ENCODE measurements at regions not wholly inside any gene's neighbourhood (a gene's known extent, or its start where the extent isn't known, plus 50 kb on each side); places are given as distances from the start of the nearest gene placed in this dataset.
"Not testable (repeated sequence)": the region's sequence is repeated elsewhere in the genome, so short reads cannot be mapped to it uniquely, and the experiment has no call there.

- DNase-seq (ENCODE audit: low read depth), result no peak
These were observed 111.1 kb upstream of the CBLB start for GRCh38 chr3:105979961-105980360.

- no peak for DNase-seq (ENCODE audit: low read depth)
These were observed 113.4 kb upstream of the CBLB start for GRCh38 chr3:105982207-105982606.

- no peak for DNase-seq (ENCODE audit: low read depth)
These were observed 116.0 kb upstream of the CBLB start for GRCh38 chr3:105984837-105985236.

GRCh38 chr3:105986343-105986742 lies 117.5 kb upstream of the CBLB start:
- not testable (repeated sequence) for DNase-seq (ENCODE audit: low read depth)

- DNase-seq (ENCODE audit: low read depth), result no peak
These were observed 119.0 kb upstream of the CBLB start for GRCh38 chr3:105987809-105988208.

GRCh38 chr3:105988540-105989212 lies 119.9 kb upstream of the CBLB start:
- DNase-seq (ENCODE audit: low read depth), result no peak

- DNase-seq (ENCODE audit: low read depth), result no peak
These were observed 128.0 kb upstream of the CBLB start for GRCh38 chr3:105996781-105997180.

- DNase-seq (ENCODE audit: low read depth), result no peak
These were observed 128.6 kb upstream of the CBLB start for GRCh38 chr3:105997466-105997799.

GRCh38 chr3:105997800-105998526 lies 129.2 kb upstream of the CBLB start:
- DNase-seq (ENCODE audit: low read depth), result peak; percentile 77

GRCh38 chr3:105999856-106000255 lies 131.0 kb upstream of the CBLB start:
- DNase-seq (ENCODE audit: low read depth), result no peak

GRCh38 chr3:106001923-106002322 lies 133.1 kb upstream of the CBLB start:
- no peak for DNase-seq (ENCODE audit: low read depth)

- peak; percentile 90 for DNase-seq (ENCODE audit: low read depth)
These were observed 135.4 kb upstream of the CBLB start for GRCh38 chr3:106004137-106004681.

- no peak for DNase-seq (ENCODE audit: low read depth)
These were observed 136.0 kb upstream of the CBLB start for GRCh38 chr3:106004826-106005225.

GRCh38 chr3:106006001-106006400 lies 137.2 kb upstream of the CBLB start:
- peak; percentile 99 for DNase-seq (ENCODE audit: low read depth)

- DNase-seq (ENCODE audit: low read depth), result no peak
These were observed 137.8 kb upstream of the CBLB start for GRCh38 chr3:106006571-106006970.

- no peak for DNase-seq (ENCODE audit: low read depth)
These were observed 138.7 kb upstream of the CBLB start for GRCh38 chr3:106007512-106007911.

GRCh38 chr3:106008766-106009165 lies 140.0 kb upstream of the CBLB start:
- DNase-seq (ENCODE audit: low read depth), result no peak

GRCh38 chr3:106010829-106011228 lies 142.0 kb upstream of the CBLB start:
- no peak for DNase-seq (ENCODE audit: low read depth)

GRCh38 chr3:106013971-106014370 lies 145.2 kb upstream of the CBLB start:
- peak; percentile 95 for DNase-seq (ENCODE audit: low read depth)

- DNase-seq (ENCODE audit: low read depth), result no peak
These were observed 145.7 kb upstream of the CBLB start for GRCh38 chr3:106014518-106014917.

GRCh38 chr3:106014971-106015370 lies 146.2 kb upstream of the CBLB start:
- no peak for DNase-seq (ENCODE audit: low read depth)

- DNase-seq (ENCODE audit: low read depth), result no peak
These were observed 149.3 kb upstream of the CBLB start for GRCh38 chr3:106018102-106018501.

GRCh38 chr3:106018929-106019550 lies 150.2 kb upstream of the CBLB start:
- no peak for DNase-seq (ENCODE audit: low read depth)

Data from HS-5 (cell line).